GM18517 (cell line): ENCODE measurements at regions not wholly inside any gene's neighbourhood (a gene's known extent, or its start where the extent isn't known, plus 50 kb on each side); places are given as distances from the start of the nearest gene placed in this dataset.
A peak's percentile ranks its signal among the peaks of the same experiment; 100 is the strongest.

Experiments used
- ATAC-seq: cut with Tn5 transposase; IDR thresholded peaks from one replicate; pipeline ENCODE4 v1.9.1; 2021; ENCODE audit warnings: mild to moderate bottlenecking, moderate library complexity; ENCODE audit not compliant: unreplicated experiment

- no peak for ATAC-seq
These were observed 556.3 kb upstream of the TBL1XR1 start for GRCh38 chr3:177753451-177754155.

GRCh38 chr3:177754508-177754921, 557.2 kb upstream of the TBL1XR1 start:
- ATAC-seq = no peak

DNA sequence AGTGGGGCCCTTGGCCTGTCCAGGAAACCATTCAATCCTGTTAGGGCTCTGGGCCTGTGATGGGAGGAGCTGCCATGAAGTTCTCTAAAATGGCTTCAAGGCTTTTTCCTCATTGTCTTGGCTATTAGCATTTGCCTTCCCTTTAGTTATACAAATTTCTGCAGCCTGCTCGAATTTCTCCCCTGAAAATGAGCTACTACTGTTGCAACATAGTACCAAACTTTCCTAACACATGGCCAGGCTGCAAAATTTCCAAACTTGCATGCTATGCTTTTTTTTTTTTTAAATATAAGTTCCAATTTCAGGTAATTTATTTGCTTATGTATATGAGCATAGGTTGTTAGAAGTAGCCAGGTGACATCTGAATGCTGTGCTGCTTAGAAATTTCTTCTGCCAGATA, 560.8 kb upstream of the TBL1XR1 start:
- ATAC-seq = no peak

GRCh38 chr3:177760803-177761202, 563.5 kb upstream of the TBL1XR1 start:
- no peak for ATAC-seq

- ATAC-seq = no peak
These were observed 567.2 kb upstream of the TBL1XR1 start for GRCh38 chr3:177764377-177764912.

GRCh38 chr3:177764933-177765332, 567.7 kb upstream of the TBL1XR1 start:
- ATAC-seq = no peak

DNA sequence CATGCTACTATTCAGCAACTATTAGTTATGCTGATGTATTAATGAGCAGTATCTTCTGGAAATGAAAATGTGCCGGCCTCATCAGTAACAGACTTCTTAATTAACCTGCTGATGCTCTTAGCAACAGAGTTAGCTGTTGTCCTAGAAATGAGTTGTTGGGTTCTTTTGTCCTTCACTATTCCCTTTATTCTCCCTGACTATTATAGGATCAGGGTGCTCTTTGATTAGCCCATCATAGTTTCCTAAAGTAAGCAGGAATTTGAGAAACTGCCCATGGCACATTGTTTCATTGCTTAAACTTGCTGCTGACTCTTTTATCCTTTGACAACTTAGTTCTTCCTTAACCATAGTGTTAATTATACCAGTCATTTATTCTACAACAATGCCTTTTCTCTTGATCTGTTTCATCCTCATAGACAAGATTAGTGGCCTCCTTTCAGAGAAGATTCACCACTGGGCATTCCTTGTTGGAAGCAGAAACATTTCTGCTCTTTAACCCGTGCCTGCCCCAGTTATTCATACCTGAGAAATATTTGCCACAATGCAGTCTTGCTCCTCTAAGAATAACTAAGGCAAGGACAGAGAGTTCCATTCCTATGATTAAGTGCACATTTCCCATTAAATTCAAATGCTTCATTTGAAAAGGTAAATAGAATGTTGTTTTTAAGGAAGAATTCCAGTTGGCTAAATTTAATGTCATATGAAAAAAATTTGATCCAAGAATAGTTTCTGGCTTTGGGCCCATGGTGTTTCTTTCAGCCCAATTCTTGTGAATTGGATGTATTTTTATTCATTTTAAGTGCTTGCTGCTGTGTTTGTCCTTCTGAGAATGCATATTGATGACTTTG, 573.3 kb upstream of the TBL1XR1 start:
- no peak for ATAC-seq

DNA sequence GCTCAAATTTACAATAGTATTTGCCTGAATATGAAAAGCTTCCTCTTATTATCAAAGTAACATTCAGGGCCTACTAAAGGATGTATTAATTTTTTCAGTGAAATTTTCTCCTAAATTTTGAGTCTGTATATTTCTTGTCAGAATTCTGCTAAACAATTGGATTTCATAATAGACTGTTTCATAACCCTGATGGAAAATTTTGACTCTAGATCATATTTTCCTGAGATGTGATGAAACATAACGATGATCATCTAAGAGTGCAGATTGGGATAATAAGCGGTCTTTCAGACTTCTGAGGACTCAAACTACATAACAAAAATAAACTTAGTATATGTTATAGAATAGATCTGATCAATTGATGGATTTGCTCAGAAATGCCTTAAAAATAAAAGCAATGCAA, 574.5 kb upstream of the TBL1XR1 start:
- no peak for ATAC-seq

GRCh38 chr3:177772908-177773557, 575.8 kb upstream of the TBL1XR1 start:
- ATAC-seq = no peak

DNA sequence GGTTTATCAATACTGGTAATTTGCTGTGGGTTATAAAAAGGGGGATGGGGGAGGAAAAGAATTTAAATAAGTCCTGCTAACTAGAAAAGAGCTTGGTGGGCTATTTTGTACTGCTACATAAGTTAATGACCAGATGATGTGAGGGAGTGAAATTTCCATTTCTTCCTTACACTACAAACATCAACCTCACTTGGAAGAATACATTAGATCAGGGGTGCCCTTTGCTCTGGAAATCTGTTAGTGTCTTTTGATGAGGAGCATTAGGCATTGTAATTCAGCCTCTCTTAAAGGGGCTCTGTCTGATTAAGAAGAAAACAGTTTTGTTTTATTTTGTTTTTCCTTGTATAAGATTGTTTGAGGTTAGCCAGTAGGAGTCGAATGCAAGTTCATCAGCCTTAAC, 576.4 kb upstream of the TBL1XR1 start:
- no peak for ATAC-seq

DNA sequence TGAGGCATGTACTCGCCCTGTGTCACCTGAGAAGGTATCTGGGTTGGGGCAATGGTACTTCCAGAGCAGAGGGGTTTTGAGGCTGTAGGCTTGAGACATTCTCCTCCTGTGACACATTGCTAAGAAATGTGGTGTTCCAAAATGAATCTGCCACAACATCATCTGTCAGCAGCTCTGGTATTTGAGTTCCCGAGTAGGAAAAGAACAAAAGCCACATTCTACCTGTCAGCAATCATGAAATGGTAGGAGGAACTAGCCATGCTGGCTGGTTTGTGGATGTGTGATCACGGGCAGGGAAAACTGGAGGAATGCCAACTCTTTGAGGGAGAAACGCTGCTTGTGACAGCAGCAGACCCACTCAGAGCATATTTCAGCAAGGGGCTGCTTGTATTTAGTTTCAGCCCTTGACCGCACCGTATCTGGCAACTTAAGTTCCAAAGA, 579.4 kb upstream of the TBL1XR1 start:
- no peak for ATAC-seq

DNA sequence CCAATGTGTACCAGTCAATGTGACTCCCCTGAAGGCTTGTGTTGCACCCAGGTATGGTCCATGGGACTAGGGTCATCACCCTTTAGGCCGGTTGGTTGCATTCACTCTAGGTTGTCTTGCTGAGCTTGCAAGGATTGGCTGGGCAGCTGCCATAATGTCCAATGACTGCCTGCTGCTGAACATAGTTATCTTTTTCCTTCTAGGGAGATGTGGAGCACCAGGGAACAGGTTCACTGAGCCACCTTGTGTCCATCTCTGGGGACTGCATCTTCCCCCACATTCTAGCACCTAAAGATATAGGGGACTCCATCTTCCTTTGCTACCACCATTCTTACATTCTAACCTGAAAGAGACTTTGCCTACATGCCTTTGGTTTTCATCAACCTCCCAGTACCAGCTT, 580.4 kb upstream of the TBL1XR1 start:
- peak; percentile 89 for ATAC-seq

DNA sequence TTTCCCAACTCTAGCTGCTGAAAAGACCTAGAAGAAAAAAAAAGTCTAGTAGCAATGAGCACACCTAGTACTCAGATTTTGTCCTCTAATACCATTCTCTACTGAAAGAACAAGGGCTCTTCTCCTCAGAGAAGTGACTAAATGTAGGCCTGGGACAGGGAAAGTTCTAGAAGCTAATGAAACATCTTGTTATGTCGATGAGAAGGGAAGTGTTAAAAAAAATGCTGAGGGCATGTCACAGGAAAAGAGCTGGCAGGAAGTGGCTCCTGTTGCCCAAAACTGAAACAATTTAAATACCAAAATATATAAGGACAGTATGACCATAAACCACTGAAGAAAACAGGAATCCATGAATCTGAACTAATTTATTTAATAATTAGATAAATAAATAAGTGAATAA, 581.4 kb upstream of the TBL1XR1 start:
- no peak for ATAC-seq

DNA sequence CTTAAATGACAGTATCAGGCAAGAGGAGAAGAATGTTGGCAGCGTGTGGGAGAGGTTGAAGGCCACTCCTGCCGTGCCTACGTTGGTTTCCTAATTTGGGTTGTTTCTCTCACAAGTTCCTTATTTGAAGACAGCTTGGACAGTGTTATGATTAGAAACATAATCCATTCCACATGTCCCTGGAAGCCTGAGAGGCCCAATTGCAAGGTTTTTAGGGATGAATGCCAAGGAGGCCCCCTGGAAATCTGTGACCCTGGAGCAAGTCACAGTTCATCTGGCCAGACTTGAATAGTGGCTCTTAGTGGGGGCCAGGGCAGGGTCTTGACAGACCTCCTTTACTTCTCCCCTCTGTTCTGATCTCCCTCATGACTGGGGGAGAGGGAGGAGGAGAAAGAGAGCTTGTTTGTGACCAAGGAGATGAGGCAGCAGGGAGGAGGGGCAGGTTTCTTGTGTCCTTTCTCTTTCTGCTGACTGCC, 584.4 kb upstream of the TBL1XR1 start:
- ATAC-seq = no peak

GRCh38 chr3:177783338-177783737, 586.1 kb upstream of the TBL1XR1 start:
- no peak for ATAC-seq

- ATAC-seq = no peak
These were observed 586.5 kb upstream of the TBL1XR1 start for GRCh38 chr3:177783767-177784166.

DNA sequence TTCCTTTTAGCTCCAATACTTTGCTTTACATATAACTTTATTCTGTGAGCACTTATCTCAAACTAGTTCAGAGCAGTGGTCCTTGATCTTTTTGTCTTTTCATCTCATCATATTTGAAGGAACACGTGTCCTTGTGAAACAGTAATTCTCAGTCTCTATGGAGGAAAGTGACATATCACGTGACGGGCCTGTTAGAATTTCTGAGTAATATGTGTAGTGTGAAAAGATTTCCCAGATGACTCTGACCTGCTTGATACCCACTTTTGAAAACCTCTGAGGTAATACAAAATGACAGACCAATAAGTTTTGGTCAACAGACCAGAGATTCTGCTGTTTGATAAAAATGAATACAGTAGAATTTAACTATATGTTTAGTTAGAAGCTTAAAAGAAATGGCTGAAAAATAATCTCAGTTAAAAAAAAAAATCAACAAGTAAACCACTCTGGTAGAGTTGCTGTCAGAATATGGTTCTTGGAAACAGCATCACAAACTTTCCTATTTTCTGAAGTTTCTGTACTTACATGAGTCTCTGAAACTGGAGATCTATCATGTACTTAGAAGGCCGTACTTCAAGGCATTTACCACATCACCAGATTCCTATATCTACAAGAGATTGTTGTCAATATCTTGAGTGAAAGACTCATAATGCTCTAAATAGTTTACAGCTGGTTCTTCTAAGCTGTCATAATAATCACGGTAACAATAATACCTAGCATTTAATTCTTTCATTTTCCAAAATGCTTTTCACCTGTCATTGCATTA, 590.2 kb upstream of the TBL1XR1 start:
- ATAC-seq = peak; percentile 84

- no peak for ATAC-seq
These were observed 592.2 kb upstream of the TBL1XR1 start for GRCh38 chr3:177789500-177789899.

GRCh38 chr3:177792311-177793030, 595.2 kb upstream of the TBL1XR1 start:
- no peak for ATAC-seq

DNA sequence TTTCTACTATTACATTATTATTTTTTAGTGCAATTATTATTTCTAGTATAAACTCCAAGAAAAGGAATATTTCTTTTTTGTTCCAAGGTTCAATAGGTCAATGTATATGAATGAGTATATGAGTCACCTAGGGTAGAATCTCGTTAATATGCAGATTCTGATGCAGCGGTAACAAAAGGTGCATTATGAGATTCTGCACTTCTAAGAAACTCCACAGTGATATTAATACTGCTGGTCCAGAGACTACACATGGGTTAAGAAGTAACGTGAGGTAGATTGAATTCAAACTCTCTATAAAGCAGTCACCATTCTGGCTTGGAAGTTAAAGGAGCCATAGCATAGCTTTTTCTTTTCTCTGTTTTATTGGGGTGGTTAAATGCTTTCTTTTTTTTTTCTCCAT, 596.2 kb upstream of the TBL1XR1 start:
- ATAC-seq = no peak
